Loucy (cell line): ENCODE measurements at regions not wholly inside any gene's neighbourhood (a gene's known extent, or its start where the extent isn't known, plus 50 kb on each side); places are given as distances from the start of the nearest gene placed in this dataset.
"Not testable (repeated sequence)": the region's sequence is repeated elsewhere in the genome, so short reads cannot be mapped to it uniquely, and the experiment has no call there.

Experiments used
- H2AFZ ChIP-seq: fragments of 200-600 bp; sonication (generic); 2 replicates; pipeline ENCODE4 v1.6.0; 2016; ENCODE audit warnings: antibody characterized with exemption, mild to moderate bottlenecking, low read length, moderate library complexity
- H3F3A ChIP-seq: fragments of 200-600 bp; 2 replicates; pipeline ENCODE4 v1.6.0; 2016; ENCODE audit warnings: antibody characterized with exemption, low read depth, mild to moderate bottlenecking
- H3K27me3 ChIP-seq: fragments of 200-600 bp; sonication (generic); 2 replicates; pipeline ENCODE4 v1.6.1; 2014; ENCODE audit warnings: low read length, mild to moderate bottlenecking; ENCODE audit not compliant: insufficient read depth, poor library complexity, severe bottlenecking
- H3K36me3 ChIP-seq: fragments of 200-600 bp; sonication (generic); 2 replicates; pipeline ENCODE4 v1.6.1; 2016; ENCODE audit warnings: low read length; ENCODE audit not compliant: insufficient read depth
- H3K4me1 ChIP-seq: fragments of 200-600 bp; sonication (generic); 2 replicates; pipeline ENCODE4 v1.5.1; 2014; ENCODE audit warnings: low read length, mild to moderate bottlenecking; ENCODE audit not compliant: insufficient read depth, poor library complexity, severe bottlenecking
- H3K4me2 ChIP-seq: fragments of 200-600 bp; sonication (generic); 2 replicates; pipeline ENCODE4 v1.6.0; 2014; ENCODE audit warnings: antibody characterized with exemption, low read length, low read depth, mild to moderate bottlenecking; ENCODE audit not compliant: poor library complexity, severe bottlenecking
- H3K4me3 ChIP-seq: fragments of 200-600 bp; sonication (generic); 2 replicates; pipeline ENCODE4 v1.5.1; 2014; ENCODE audit warnings: low read length, mild to moderate bottlenecking, mixed read lengths; ENCODE audit not compliant: poor library complexity, severe bottlenecking
- H3K79me2 ChIP-seq: fragments of 200-600 bp; sonication (generic); 2 replicates; pipeline ENCODE4 v1.6.1; 2014; ENCODE audit warnings: low read length; ENCODE audit not compliant: insufficient read depth
- H3K9ac ChIP-seq: fragments of 200-600 bp; sonication (generic); 2 replicates; pipeline ENCODE4 v1.6.0; 2014; ENCODE audit warnings: mild to moderate bottlenecking, low read depth, low read length, moderate library complexity; ENCODE audit not compliant: poor library complexity, severe bottlenecking
- H3K9me2 ChIP-seq: fragments of 200-600 bp; sonication (generic); replicated peaks from 2 replicates; pipeline ENCODE4 v1.6.1; 2016; ENCODE audit warnings: low read depth, low read length, mixed read lengths
- H3K9me3 ChIP-seq: fragments of 200-600 bp; sonication (generic); 2 replicates; pipeline ENCODE4 v1.6.1; 2014; ENCODE audit warnings: mild to moderate bottlenecking, antibody characterized with exemption, low read length, low read depth; ENCODE audit not compliant: insufficient read depth
- H4K20me1 ChIP-seq: fragments of 200-600 bp; sonication (generic); 2 replicates; pipeline ENCODE4 v1.6.0; 2014; ENCODE audit warnings: antibody characterized with exemption, low read length, mild to moderate bottlenecking; ENCODE audit not compliant: insufficient read depth, poor library complexity, severe bottlenecking
- CTCF ChIP-seq: fragments of 200-600 bp; sonication (generic); conservative IDR thresholded peaks from 2 replicates; pipeline ENCODE4 v1.5.1; 2014; ENCODE audit warnings: mild to moderate bottlenecking, antibody characterized with exemption, low read length
- EZH2phosphoT487 ChIP-seq: fragments of 200-600 bp; IDR thresholded peaks from 2 replicates; pipeline ENCODE4 v1.6.1; 2018; ENCODE audit warnings: antibody characterized with exemption, mild to moderate bottlenecking, moderate library complexity, borderline replicate concordance

GRCh38 chr2:67323209-67323991, 73.7 kb upstream of the ETAA1 start:
- H3K36me3 ChIP-seq: no peaks in the 10 kb centered on the region
- H3K9me2 ChIP-seq: no peaks in the 10 kb centered on the region
- no peaks in the 10 kb centered on the region for H4K20me1 ChIP-seq
- H2AFZ ChIP-seq: no peak overlapping the region
- no peaks in the 10 kb centered on the region for H3K27me3 ChIP-seq
- no peaks in the 10 kb centered on the region for H3K9me3 ChIP-seq
- H3K4me1 ChIP-seq: no peaks in the 10 kb centered on the region
- H3K4me3 ChIP-seq: no peak overlapping the region
- TF ChIP-seq EZH2phosphoT487 (no peak), CTCF (no peak)
- no peak overlapping the region for H3K4me2 ChIP-seq
- H3K9ac ChIP-seq: no peak overlapping the region
- H3K79me2 ChIP-seq: no peaks in the 10 kb centered on the region
- no peaks in the 10 kb centered on the region; the same call in 1 of the 2 replicates for H3F3A ChIP-seq

GRCh38 chr2:67329513-67329912, 67.6 kb upstream of the ETAA1 start:
- Histone ChIP-seq H3K9me3 (no peaks in the 10 kb centered on the region), H2AFZ (no peak overlapping the region), H3K36me3 (no peaks in the 10 kb centered on the region), H4K20me1 (no peaks in the 10 kb centered on the region), H3K27me3 (no peaks in the 10 kb centered on the region), H3K79me2 (no peaks in the 10 kb centered on the region), H3K9me2 (no peaks in the 10 kb centered on the region), H3F3A (no peaks in the 10 kb centered on the region), H3K4me3 (no peak overlapping the region), H3K4me1 (no peaks in the 10 kb centered on the region), H3K4me2 (no peak overlapping the region), H3K9ac (no peak overlapping the region)
- no peak for TF ChIP-seq EZH2phosphoT487
- no peak for TF ChIP-seq CTCF

- no peaks in the 10 kb centered on the region for H3K36me3 ChIP-seq
- no peaks in the 10 kb centered on the region for H3K4me1 ChIP-seq
- H2AFZ ChIP-seq: no peak overlapping the region
- no peak overlapping the region for H3K4me2 ChIP-seq
- H3F3A ChIP-seq: no peaks in the 10 kb centered on the region
- H3K9me2 ChIP-seq: no peaks in the 10 kb centered on the region
- H3K27me3 ChIP-seq: no peaks in the 10 kb centered on the region
- no peak overlapping the region for H3K4me3 ChIP-seq
- no peaks in the 10 kb centered on the region for H4K20me1 ChIP-seq
- TF ChIP-seq CTCF: no peak
- TF ChIP-seq EZH2phosphoT487: no peak
- no peaks in the 10 kb centered on the region for H3K79me2 ChIP-seq
- no peaks in the 10 kb centered on the region for H3K9me3 ChIP-seq
- H3K9ac ChIP-seq: no peak overlapping the region
Measured at GRCh38 chr2:67329951-67330350, 67.2 kb upstream of the ETAA1 start.

- not testable (repeated sequence) for H2AFZ ChIP-seq, H3K4me2 ChIP-seq, H3K9ac ChIP-seq
Measured at GRCh38 chr2:67331419-67332086, 65.6 kb upstream of the ETAA1 start.

More at GRCh38 chr2:67331419-67332086, 65.6 kb upstream of the ETAA1 start:
- H3K9me2 ChIP-seq, H3K79me2 ChIP-seq, H3K4me3 ChIP-seq, H3K27me3 ChIP-seq, H3F3A ChIP-seq, H3K4me1 ChIP-seq, H4K20me1 ChIP-seq, H3K36me3 ChIP-seq, H3K9me3 ChIP-seq: not testable (repeated sequence)
